ENCODE measurements at regions not wholly inside any gene's neighbourhood (a gene's known extent, or its start where the extent isn't known, plus 50 kb on each side); places are given as distances from the start of the nearest gene placed in this dataset.

GRCh38 chr5:74309050-74309449 lies 331.5 kb downstream of the ENC1 start:
- DNase-seq, result no peak

- DNase-seq, result no peak
Observed at GRCh38 chr5:74306845-74307244, 333.7 kb downstream of the ENC1 start.

DNA sequence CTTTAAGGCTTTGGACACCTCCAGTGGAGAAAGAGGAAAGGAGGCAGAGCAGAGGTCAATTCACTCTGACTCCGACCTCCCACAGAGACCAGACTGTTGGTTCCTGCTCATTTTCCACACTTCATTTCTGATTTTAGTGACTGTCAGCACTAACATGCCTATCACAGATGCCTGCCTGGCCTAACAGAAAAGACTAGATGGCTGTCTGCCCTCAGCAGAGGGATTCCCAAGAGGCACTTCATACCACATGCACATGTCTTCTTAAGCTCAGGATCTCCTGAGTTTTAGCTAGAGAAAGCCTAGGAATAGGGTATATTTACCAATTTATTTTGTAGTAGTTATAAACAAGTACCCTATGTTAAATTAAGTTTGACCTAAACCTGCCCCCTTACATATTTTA lies 336.0 kb downstream of the ENC1 start:
- DNase-seq, result no peak

GRCh38 chr5:74303578-74303977 lies 336.9 kb downstream of the ENC1 start:
- DNase-seq, result no peak

DNA sequence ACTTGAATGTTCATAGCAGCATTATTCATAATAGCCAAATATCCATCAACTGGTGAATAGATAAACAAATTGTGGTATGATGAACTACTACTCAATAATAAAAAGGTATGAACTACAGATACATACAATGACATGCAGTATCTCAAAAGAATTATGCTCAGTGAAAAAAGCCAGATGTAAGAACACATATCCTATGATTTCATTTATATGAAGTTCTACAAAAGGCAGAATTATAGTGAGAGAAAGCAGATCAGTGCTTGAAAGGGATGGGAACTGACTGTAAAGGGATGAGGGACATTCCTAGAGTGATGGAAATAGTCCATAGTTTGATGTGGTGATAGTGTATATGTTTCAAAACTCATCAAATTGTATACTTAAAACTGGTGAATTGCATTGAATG lies 339.0 kb downstream of the ENC1 start:
- DNase-seq, result no peak

DNA sequence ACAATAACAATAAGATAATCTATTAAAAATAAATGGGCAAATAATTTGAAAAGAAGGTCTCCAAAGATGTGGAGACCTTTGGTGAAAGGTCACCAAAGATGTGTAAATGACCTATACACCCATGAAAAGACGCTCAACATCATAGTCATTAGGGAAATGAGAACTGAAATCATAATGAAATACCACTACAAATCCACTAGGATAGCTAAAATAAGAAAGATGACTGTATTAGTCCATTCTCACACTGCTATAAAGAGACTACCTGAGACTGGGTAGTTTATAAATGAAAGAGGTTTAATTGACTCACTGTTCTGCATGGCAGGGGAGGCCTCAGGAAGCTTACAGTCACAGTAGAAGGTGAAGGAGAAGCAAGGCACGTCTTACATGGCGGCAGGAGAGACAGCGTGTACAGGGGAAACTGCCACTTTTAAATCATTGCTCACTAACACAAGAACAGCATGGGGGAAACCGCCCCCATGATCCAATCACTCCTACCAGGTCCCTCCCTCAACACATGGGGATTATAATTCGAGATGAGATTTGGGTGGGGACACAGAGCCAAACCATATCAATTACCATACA lies 339.6 kb downstream of the ENC1 start:
- DNase-seq, result no peak

DNA sequence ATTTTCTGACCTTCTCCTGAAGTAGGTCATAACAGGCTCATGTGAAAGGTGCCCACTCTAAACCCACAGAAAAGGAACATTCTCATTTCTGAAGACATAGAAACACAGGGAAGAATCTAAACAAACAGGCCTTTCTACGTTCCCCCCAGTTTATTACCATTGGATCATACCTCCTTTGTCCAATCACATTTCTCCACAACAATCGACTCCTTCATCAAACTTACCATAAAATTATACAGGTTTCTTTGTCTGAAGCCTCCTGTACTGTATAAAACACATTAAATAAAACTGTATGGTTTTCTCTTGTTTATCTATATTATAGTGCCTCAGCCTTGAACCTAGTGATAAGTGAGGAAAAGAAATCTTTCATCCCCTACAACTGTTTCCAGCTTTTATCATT lies 340.7 kb downstream of the ENC1 start:
- DNase-seq, result no peak

DNA sequence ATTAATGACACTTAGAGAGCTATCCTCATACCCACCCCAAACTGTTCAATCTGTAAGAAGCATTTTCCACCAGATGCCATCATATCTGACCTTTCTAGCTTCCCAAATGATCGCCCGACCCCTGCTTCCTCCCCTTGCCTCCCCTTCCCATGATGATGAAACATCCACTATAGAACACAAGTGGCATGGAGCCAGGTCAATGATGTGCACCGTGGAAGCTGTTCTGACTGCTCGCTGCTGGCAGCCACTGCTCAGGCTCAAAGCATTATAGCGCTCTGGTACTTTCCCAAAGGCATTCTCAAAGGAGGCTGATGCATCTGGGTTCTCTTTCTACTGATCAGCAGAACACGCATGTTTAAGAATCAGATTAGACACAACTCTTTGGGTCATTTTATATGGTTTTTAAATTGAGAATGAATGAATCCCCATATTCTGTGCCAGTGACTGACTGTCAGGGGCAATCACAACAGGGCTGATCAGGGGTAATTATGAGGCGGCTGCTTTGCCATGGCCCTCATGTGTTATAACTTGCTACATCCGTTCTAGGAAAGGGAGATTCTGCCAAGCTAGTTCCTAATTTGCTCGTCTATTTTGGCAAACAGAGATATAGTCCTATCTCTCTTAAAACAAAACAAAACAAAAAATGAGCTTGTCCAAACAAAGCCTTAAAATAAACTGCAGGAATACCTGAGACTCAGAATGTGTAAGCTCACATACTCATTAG lies 343.7 kb downstream of the ENC1 start:
- DNase-seq, result no peak

GRCh38 chr5:74295676-74296075 lies 344.9 kb downstream of the ENC1 start:
- no peak for DNase-seq

DNA sequence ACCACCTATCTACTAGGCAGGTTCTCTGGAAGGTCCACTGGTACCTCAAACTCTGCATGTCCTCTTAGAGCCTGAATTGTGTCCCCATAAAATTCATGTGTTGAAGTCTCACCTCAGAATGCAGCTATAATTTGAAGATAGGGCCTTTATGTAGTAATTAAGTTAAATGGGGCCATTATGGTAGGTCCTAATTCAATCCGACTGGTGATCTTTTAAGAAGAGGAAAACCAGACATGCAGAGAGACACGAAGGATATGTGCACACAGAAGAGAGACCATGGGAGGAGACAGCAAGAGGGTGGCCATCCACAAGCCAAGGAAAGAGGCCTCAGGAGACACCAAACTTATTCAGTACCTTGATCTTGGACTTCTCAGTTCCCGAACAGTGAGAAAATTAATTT lies 345.4 kb downstream of the ENC1 start:
- no peak for DNase-seq

GRCh38 chr5:74294231-74294705 lies 346.3 kb downstream of the ENC1 start:
- no peak for DNase-seq

GRCh38 chr5:74293182-74293581 lies 347.3 kb downstream of the ENC1 start:
- DNase-seq, result no peak

- DNase-seq, result no peak
Observed at GRCh38 chr5:74290634-74291241, 349.8 kb downstream of the ENC1 start.

DNA sequence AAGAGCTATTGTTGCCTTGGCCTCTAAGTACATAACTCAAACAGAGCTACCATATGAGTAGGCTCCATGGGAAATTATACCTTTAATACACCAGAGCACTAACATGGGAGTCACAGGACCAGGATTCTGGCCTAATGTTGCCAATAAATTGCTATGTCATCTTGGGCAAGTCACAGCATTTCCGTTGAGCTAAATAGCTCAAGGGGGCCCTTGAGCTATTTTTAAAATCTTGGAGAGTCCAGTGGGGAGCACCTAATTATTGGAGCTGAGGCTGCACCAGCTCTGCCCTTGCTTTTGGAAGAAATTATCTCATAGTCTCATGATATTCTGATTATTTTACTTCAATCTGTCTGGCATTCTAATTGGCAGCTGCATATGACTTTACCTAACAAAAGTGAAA lies 350.8 kb downstream of the ENC1 start:
- DNase-seq, result no peak

GRCh38 chr5:74289238-74289637 lies 351.3 kb downstream of the ENC1 start:
- DNase-seq, result no peak

GRCh38 chr5:74288448-74289108 lies 351.9 kb downstream of the ENC1 start:
- DNase-seq, result no peak

DNA sequence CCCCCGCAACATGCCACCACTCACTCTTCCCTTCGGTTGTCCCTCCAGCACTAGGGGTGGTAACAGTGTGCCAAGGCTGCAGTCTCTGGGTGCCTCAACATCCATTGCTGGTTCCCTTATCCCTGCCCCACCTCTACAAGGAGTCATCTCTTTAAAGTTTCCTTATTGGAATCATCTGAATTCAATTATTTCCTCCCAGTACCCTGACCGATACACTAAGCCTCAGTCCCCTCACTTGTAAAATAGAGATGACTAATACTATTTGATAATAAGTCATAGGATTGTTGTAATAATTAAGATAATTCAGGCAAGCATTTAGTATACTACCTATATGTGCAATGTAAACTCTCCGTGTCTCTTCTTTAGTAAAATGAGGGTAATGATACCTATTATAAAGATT lies 352.5 kb downstream of the ENC1 start:
- DNase-seq, result no peak

DNA sequence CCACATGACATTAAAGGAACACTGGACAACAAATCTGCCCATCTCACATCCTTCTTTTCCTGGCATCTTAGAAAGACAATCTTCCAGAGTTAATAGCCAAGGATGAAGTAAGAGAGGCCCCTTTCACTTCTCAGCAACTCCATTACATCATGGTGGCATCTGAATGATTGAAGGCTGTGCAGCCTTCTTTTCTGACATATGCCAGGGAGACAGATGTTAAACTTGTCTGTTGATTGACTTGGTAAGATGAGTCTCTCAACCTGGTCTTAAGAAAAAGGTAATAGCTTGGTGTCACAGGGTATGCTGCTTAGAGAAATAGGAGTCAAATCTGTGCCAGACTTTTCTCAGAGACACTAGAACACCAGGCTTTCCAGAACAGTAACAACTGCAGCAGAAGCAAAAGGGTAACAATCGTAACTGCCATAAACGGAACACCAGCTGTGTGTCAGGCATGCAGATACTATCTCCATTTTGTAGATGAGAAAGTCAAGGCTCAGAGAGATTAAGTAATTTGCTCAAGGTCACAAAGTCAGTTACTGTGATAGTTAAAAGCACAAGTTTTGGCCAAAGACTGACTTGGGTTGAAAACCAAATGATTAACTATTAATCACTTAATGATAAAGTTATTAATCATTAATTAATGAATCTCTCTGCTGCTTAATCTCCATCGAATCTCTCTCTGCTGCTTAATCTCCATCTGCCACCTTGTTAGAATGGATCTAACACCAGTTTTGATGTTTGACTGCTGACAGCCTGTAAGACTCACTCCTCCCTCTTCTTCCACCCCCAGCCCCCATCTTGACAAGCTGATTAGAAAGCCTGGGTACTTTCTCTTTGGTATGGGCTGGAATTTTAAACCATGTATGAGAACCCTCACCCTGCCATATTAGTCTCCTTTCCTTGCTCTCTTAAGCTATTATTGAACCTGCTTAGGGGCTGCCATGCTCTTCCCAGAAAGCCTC lies 353.5 kb downstream of the ENC1 start:
- no peak for DNase-seq

GRCh38 chr5:74285675-74286280 lies 354.8 kb downstream of the ENC1 start:
- no peak for DNase-seq

- no peak for DNase-seq
Observed at GRCh38 chr5:74282490-74282889, 358.0 kb downstream of the ENC1 start.

- DNase-seq, result no peak
Observed at GRCh38 chr5:74281166-74281565, 359.4 kb downstream of the ENC1 start.

GRCh38 chr5:74280306-74280705 lies 360.2 kb downstream of the ENC1 start:
- DNase-seq, result no peak

All from stimulated activated CD4-positive, alpha-beta T cell treated with anti-CD3 and anti-CD28 coated beads, Interleukin-4, amount 100 ng/mL, for 1 hour (primary cell).